Mesenchymal stem cell (in vitro differentiated cells and primary cell): ENCODE measurements at regions not wholly inside any gene's neighbourhood (a gene's known extent, or its start where the extent isn't known, plus 50 kb on each side); places are given as distances from the start of the nearest gene placed in this dataset.
A peak's percentile ranks its signal among the peaks of the same experiment; 100 is the strongest.

Experiments
- DNase-seq: peaks from one replicate; pipeline ENCODE4 v3.0.0-alpha.2; 2013
- H2AFZ ChIP-seq: one replicate; pipeline ENCODE4 v1.6.1; 2013; ENCODE audit warnings: low read depth, mild to moderate bottlenecking, control low read depth, inconsistent platforms, low read length, moderate library complexity
- H2AK5ac ChIP-seq: 2 replicates; pipeline ENCODE4 v1.6.1; 2013; ENCODE audit warnings: low read length, moderate library complexity, mild to moderate bottlenecking, inconsistent platforms; ENCODE audit not compliant: severe bottlenecking
- H2BK120ac ChIP-seq: one replicate; pipeline ENCODE4 v1.6.1; 2013; ENCODE audit warnings: low read depth, mild to moderate bottlenecking, inconsistent platforms, low read length, moderate library complexity
- H2BK12ac ChIP-seq, 2 experiments: one replicate each; pipeline ENCODE4 v1.6.1; 2013; ENCODE audit warnings: inconsistent platforms in 2 of 2, low read length in 2 of 2, mild to moderate bottlenecking in 2 of 2, moderate library complexity in 2 of 2, control low read depth in 1 of 2
- H2BK15ac ChIP-seq: one replicate; pipeline ENCODE4 v1.6.1; 2013; ENCODE audit warnings: mild to moderate bottlenecking, low read depth, inconsistent platforms; ENCODE audit not compliant: poor library complexity, severe bottlenecking
- H2BK5ac ChIP-seq: 2 replicates; pipeline ENCODE4 v1.6.1; 2013; ENCODE audit warnings: low read depth, mild to moderate bottlenecking, low read length, control low read depth, inconsistent platforms; ENCODE audit not compliant: poor library complexity, severe bottlenecking
- H3K14ac ChIP-seq, 2 experiments: one replicate each; pipeline ENCODE4 v1.6.1; 2013; ENCODE audit warnings: inconsistent platforms in 2 of 2, low read length in 2 of 2, control low read depth in 1 of 2, mild to moderate bottlenecking in 1 of 2, moderate library complexity in 1 of 2
- H3K18ac ChIP-seq, 2 experiments: one replicate each; pipeline ENCODE4 v1.6.1; 2013; ENCODE audit warnings: inconsistent platforms in 2 of 2, low read length in 2 of 2, control low read depth in 1 of 2, low read depth in 1 of 2, mild to moderate bottlenecking in 1 of 2
- H3K23ac ChIP-seq, 2 experiments: one replicate each; pipeline ENCODE4 v1.6.1; 2013; ENCODE audit warnings: inconsistent platforms in 2 of 2, low read length in 2 of 2, mild to moderate bottlenecking in 2 of 2, moderate library complexity in 2 of 2, control low read depth in 1 of 2
- H3K27ac ChIP-seq: 2 replicates; pipeline ENCODE4 v1.5.1; 2013; ENCODE audit warnings: mild to moderate bottlenecking, moderate library complexity, low read length, control low read depth, inconsistent platforms; ENCODE audit not compliant: poor library complexity, severe bottlenecking
- H3K27me3 ChIP-seq, 2 experiments: 2 replicates each; pipeline versions ENCODE4 v1.6.1 to v1.7.0; 2013; ENCODE audit warnings: low read length in 2 of 2, mild to moderate bottlenecking in 2 of 2, moderate library complexity in 2 of 2, control low read depth in 1 of 2, inconsistent platforms in 1 of 2; ENCODE audit not compliant: control insufficient read depth in 1 of 2, insufficient read depth in 1 of 2
- H3K36me3 ChIP-seq, 2 experiments: 2 replicates each; pipeline versions ENCODE4 v1.6.1 to v1.7.0; 2013; ENCODE audit warnings: low read length in 2 of 2, control low read depth in 1 of 2, inconsistent platforms in 1 of 2, low read depth in 1 of 2, mild to moderate bottlenecking in 1 of 2; ENCODE audit not compliant: insufficient read depth in 2 of 2, control insufficient read depth in 1 of 2
- H3K4ac ChIP-seq, 2 experiments: one replicate each; pipeline ENCODE4 v1.6.1; 2013; ENCODE audit warnings: inconsistent platforms in 2 of 2, low read length in 2 of 2, mild to moderate bottlenecking in 2 of 2, moderate library complexity in 2 of 2, control low read depth in 1 of 2, low read depth in 1 of 2
- H3K4me1 ChIP-seq: 2 replicates; pipeline ENCODE4 v1.6.1; 2013; ENCODE audit warnings: low read depth, low read length, control low read depth; ENCODE audit not compliant: control insufficient read depth, insufficient read depth
- H3K4me2 ChIP-seq: 2 replicates; pipeline ENCODE4 v1.6.1; 2013; ENCODE audit warnings: low read length, mild to moderate bottlenecking, inconsistent platforms; ENCODE audit not compliant: poor library complexity, severe bottlenecking
- H3K4me3 ChIP-seq, 2 experiments: 2 replicates each; pipeline versions ENCODE4 v1.5.1 to v1.7.0; 2013; ENCODE audit warnings: low read length in 2 of 2, mild to moderate bottlenecking in 2 of 2, control low read depth in 1 of 2, low read depth in 1 of 2; ENCODE audit not compliant: insufficient read depth in 1 of 2
- H3K79me1 ChIP-seq: replicated peaks from 2 replicates; pipeline ENCODE4 v1.6.1; 2013; ENCODE audit warnings: mild to moderate bottlenecking, control low read depth, low read length, inconsistent platforms; ENCODE audit not compliant: poor library complexity, severe bottlenecking
- H3K9ac ChIP-seq: 2 replicates; pipeline ENCODE4 v1.7.0; 2013; ENCODE audit warnings: mild to moderate bottlenecking, low read length, moderate library complexity
- H3K9me3 ChIP-seq: 2 replicates; pipeline ENCODE4 v1.7.0; 2013; ENCODE audit warnings: mild to moderate bottlenecking, low read length; ENCODE audit not compliant: control insufficient read depth
- H4K8ac ChIP-seq: one replicate; pipeline ENCODE4 v1.6.1; 2013; ENCODE audit warnings: inconsistent platforms, mild to moderate bottlenecking, low read length, moderate library complexity
- H4K91ac ChIP-seq: one replicate; pipeline ENCODE4 v1.6.1; 2013; ENCODE audit warnings: mild to moderate bottlenecking, low read length, inconsistent platforms
- WGBS: methylation state at CpG from one replicate; pipeline ENCODE4 v1.1.7; 2013; ENCODE audit warnings: mixed read lengths; 5-methylcytosine and 5-hydroxymethylcytosine counted together

GRCh38 chr20:40161391-40161790, 527.6 kb downstream of the MAFB start:
- H2BK12ac ChIP-seq: no peak overlapping the region
- H2AK5ac ChIP-seq: no peak overlapping the region
- no peak overlapping the region for H3K4me3 ChIP-seq
- no peak overlapping the region for H3K23ac ChIP-seq
- no peak overlapping the region for H2BK5ac ChIP-seq
- no peaks in the 10 kb centered on the region for H3K4me1 ChIP-seq
- H4K91ac ChIP-seq: no peak overlapping the region
- no peak overlapping the region for H3K14ac ChIP-seq
- no peak overlapping the region for H3K4ac ChIP-seq
- H3K79me1 ChIP-seq: no peaks in the 10 kb centered on the region
- no peak overlapping the region for H2BK120ac ChIP-seq
- no peak overlapping the region for H2AFZ ChIP-seq
- H3K4me2 ChIP-seq: no peak overlapping the region
- H3K27me3 ChIP-seq: no peaks in the 10 kb centered on the region
- no peak overlapping the region for H3K9ac ChIP-seq
- H2BK15ac ChIP-seq: no peak overlapping the region
- H3K36me3 ChIP-seq: no peaks in the 10 kb centered on the region
- H3K9me3 ChIP-seq: no peaks in the 10 kb centered on the region
- no peak overlapping the region for H4K8ac ChIP-seq
- H3K27ac ChIP-seq: no peak overlapping the region
- no peak for DNase-seq
- no peak overlapping the region for H3K18ac ChIP-seq

DNA sequence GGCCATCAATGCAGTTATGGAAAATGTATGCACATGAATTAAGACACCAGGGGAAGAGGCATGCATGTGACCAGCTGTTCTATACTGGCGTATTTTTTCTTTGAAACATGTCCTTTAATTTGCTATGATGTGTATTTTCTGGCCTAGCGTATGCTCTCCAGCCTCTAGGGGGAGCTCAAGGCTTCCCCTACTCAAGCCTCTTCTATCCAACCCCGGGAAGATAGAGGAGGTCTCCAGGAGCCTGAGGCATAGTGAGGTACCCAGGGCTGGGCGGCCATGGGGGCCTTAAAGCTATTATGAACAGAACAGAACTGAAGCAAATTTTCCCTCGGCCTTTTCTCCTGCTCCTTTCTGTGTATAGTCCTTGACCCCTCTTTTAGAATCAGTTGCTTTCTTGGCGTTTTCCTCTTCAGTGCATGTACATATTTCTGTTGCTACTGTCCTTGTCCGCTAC, 528.9 kb downstream of the MAFB start:
- Histone ChIP-seq H3K14ac (no peak overlapping the region), H2AK5ac (no peak overlapping the region), H2BK120ac (no peak overlapping the region), H3K9me3 (no peaks in the 10 kb centered on the region), H3K9ac (no peak overlapping the region), H3K79me1 (no peaks in the 10 kb centered on the region), H4K8ac (no peak overlapping the region), H2AFZ (no peak overlapping the region), H3K27ac (no peak overlapping the region), H4K91ac (no peak overlapping the region), H3K36me3 (no peaks in the 10 kb centered on the region), H3K18ac (no peak overlapping the region), H3K27me3 (no peaks in the 10 kb centered on the region), H2BK15ac (no peak overlapping the region), H3K4me2 (no peak overlapping the region), H2BK12ac (no peak overlapping the region), H3K23ac (no peak overlapping the region), H3K4me3 (no peak overlapping the region), H2BK5ac (no peak overlapping the region), H3K4me1 (no peaks in the 10 kb centered on the region), H3K4ac (no peak overlapping the region)
- WGBS: 69% methylated on average over 6 of the region's 7 CpGs
- peak; percentile 68 for DNase-seq

- 100% methylated on average over 2 of the region's 5 CpGs for WGBS
These were observed 529.8 kb downstream of the MAFB start for GRCh38 chr20:40159276-40159675.

GRCh38 chr20:40156600-40157317, 532.3 kb downstream of the MAFB start:
- Histone ChIP-seq H3K14ac (no peak overlapping the region), H3K4me1 (no peaks in the 10 kb centered on the region), H2BK15ac (no peak overlapping the region), H3K27ac (no peak overlapping the region), H3K36me3 (no peaks in the 10 kb centered on the region), H3K4me2 (no peak overlapping the region), H3K18ac (no peak overlapping the region), H3K4me3 (no peak overlapping the region), H3K23ac (no peak overlapping the region), H4K91ac (no peak overlapping the region), H2BK5ac (no peak overlapping the region), H2BK12ac (no peak overlapping the region), H4K8ac (no peak overlapping the region), H3K9ac (no peak overlapping the region), H3K4ac (no peak overlapping the region), H3K27me3 (peaks cover 0 to 5% of the 10 kb centered on the region in 2 experiments), H2BK120ac (no peak overlapping the region), H3K9me3 (no peaks in the 10 kb centered on the region), H3K79me1 (no peaks in the 10 kb centered on the region), H2AK5ac (no peak overlapping the region), H2AFZ (no peak overlapping the region)
- WGBS: 86% methylated on average over 1 of the region's 4 CpGs
- no peak for DNase-seq

More at GRCh38 chr20:40159276-40159675, 529.8 kb downstream of the MAFB start:
- Histone ChIP-seq H2BK15ac (no peak overlapping the region), H3K18ac (no peak overlapping the region), H3K4ac (no peak overlapping the region), H4K8ac (no peak overlapping the region), H2BK120ac (no peak overlapping the region), H2AFZ (no peak overlapping the region), H3K9me3 (no peaks in the 10 kb centered on the region), H3K9ac (no peak overlapping the region), H2AK5ac (no peak overlapping the region), H3K79me1 (no peaks in the 10 kb centered on the region), H3K27ac (no peak overlapping the region), H3K4me3 (no peak overlapping the region), H3K14ac (no peak overlapping the region), H3K23ac (no peak overlapping the region), H4K91ac (no peak overlapping the region), H2BK12ac (no peak overlapping the region), H3K27me3 (no peaks in the 10 kb centered on the region), H3K4me1 (no peaks in the 10 kb centered on the region), H3K4me2 (no peak overlapping the region), H2BK5ac (no peak overlapping the region), H3K36me3 (no peaks in the 10 kb centered on the region)
- DNase-seq: no peak
